RWPE2 (cell line): ENCODE measurements at regions not wholly inside any gene's neighbourhood (a gene's known extent, or its start where the extent isn't known, plus 50 kb on each side); places are given as distances from the start of the nearest gene placed in this dataset.
A peak's percentile ranks its signal among the peaks of the same experiment; 100 is the strongest.

ENCODE experiments used
- ATAC-seq: fragments of 200-7000 bp; cut with Tn5 transposase; 3 replicates; pipeline ENCODE4 v1.9.1; 2021; ENCODE audit warnings: low read depth
- DNase-seq: peaks from one replicate; pipeline ENCODE4 v3.0.0-alpha.2; 2020; ENCODE audit warnings: low spot score
- H3K27ac ChIP-seq: fragments of 450-650 bp; 2 replicates; pipeline ENCODE4 v1.5.1; 2017; ENCODE audit warnings: mild to moderate bottlenecking; ENCODE audit not compliant: poor library complexity, severe bottlenecking
- H3K27me3 ChIP-seq: fragments of 250-450 bp; sonication (Bioruptor Pico); 2 replicates; pipeline ENCODE4 v1.5.1; 2021; ENCODE audit warnings: mild to moderate bottlenecking, moderate library complexity; ENCODE audit not compliant: insufficient read depth, poor library complexity, severe bottlenecking
- H3K36me3 ChIP-seq: fragments of 250-450 bp; sonication (Bioruptor Pico); 2 replicates; pipeline ENCODE4 v1.5.1; 2020; ENCODE audit warnings: low read depth, mild to moderate bottlenecking, moderate library complexity
- H3K4me1 ChIP-seq: fragments of 250-450 bp; sonication (Bioruptor Pico); 2 replicates; pipeline ENCODE4 v1.5.1; 2021; ENCODE audit warnings: mild to moderate bottlenecking, moderate library complexity; ENCODE audit not compliant: insufficient read depth, poor library complexity, severe bottlenecking
- H3K4me3 ChIP-seq: fragments of 250-450 bp; sonication (Bioruptor Pico); 2 replicates; pipeline ENCODE4 v1.5.1; 2021; ENCODE audit warnings: mild to moderate bottlenecking, moderate library complexity; ENCODE audit not compliant: severe bottlenecking
- H3K9me3 ChIP-seq: fragments of 250-450 bp; sonication (Bioruptor Pico); 2 replicates; pipeline ENCODE4 v1.5.1; 2021; ENCODE audit warnings: mild to moderate bottlenecking, moderate library complexity; ENCODE audit not compliant: severe bottlenecking
- TF ChIP-seq, protein P1 (sequence below): fragments of 450-650 bp; IDR thresholded peaks from one replicate; pipeline ENCODE4 v1.5.1; 2017; ENCODE audit warnings: mild to moderate bottlenecking, moderate library complexity; ENCODE audit not compliant: poor library complexity, severe bottlenecking

DNA sequence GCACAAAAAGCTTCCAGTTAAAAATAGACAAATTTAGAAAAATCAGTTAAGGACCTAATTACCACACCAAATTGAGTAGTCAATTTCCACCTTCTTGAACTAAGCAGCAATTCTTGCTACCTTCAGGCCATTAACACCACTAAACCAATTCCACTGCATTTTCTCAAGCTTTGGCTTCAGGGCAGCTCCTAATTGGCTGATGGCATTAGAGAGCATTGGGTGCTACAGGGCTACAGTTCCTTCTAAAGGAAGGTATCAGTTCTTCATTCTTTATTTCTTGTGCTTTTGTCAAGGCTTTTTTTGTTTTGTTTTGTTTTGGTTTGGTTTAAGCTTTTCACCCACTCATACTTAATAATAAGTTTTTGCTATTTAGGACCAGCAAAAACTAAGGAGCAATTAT lies 90.2 kb upstream of the FAM241A start:
- TF ChIP-seq, protein P1, sequence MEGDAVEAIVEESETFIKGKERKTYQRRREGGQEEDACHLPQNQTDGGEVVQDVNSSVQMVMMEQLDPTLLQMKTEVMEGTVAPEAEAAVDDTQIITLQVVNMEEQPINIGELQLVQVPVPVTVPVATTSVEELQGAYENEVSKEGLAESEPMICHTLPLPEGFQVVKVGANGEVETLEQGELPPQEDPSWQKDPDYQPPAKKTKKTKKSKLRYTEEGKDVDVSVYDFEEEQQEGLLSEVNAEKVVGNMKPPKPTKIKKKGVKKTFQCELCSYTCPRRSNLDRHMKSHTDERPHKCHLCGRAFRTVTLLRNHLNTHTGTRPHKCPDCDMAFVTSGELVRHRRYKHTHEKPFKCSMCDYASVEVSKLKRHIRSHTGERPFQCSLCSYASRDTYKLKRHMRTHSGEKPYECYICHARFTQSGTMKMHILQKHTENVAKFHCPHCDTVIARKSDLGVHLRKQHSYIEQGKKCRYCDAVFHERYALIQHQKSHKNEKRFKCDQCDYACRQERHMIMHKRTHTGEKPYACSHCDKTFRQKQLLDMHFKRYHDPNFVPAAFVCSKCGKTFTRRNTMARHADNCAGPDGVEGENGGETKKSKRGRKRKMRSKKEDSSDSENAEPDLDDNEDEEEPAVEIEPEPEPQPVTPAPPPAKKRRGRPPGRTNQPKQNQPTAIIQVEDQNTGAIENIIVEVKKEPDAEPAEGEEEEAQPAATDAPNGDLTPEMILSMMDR: no peak
- ATAC-seq: no peak
- H3K4me1 ChIP-seq: peaks cover 7% of the 10 kb centered on the region
- H3K36me3 ChIP-seq: no peaks in the 10 kb centered on the region
- no peak overlapping the region for H3K27ac ChIP-seq
- H3K9me3 ChIP-seq: no peaks in the 10 kb centered on the region
- H3K4me3 ChIP-seq: no peak overlapping the region
- no peak for DNase-seq
- no peaks in the 10 kb centered on the region for H3K27me3 ChIP-seq

- TF ChIP-seq, protein P1: no peak
- Histone ChIP-seq H3K27me3 (no peaks in the 10 kb centered on the region), H3K27ac (no peak overlapping the region), H3K4me1 (peaks cover 7% of the 10 kb centered on the region), H3K9me3 (no peaks in the 10 kb centered on the region), H3K36me3 (no peaks in the 10 kb centered on the region), H3K4me3 (no peak overlapping the region)
- ATAC-seq: no peak
- no peak for DNase-seq
Observed at GRCh38 chr4:112057470-112057869, 87.8 kb upstream of the FAM241A start.

GRCh38 chr4:112058433-112058832 lies 86.8 kb upstream of the FAM241A start:
- H3K36me3 ChIP-seq: no peaks in the 10 kb centered on the region
- ATAC-seq (peak; percentile 74), DNase-seq (no peak)
- TF ChIP-seq, protein P1: no peak
- H3K27ac ChIP-seq: peak overlapping the region; percentile 17
- H3K27me3 ChIP-seq: no peaks in the 10 kb centered on the region
- H3K9me3 ChIP-seq: no peaks in the 10 kb centered on the region
- peaks cover 7% of the 10 kb centered on the region for H3K4me1 ChIP-seq
- no peak overlapping the region for H3K4me3 ChIP-seq

GRCh38 chr4:112060212-112060611 lies 85.0 kb upstream of the FAM241A start:
- H3K27me3 ChIP-seq: no peaks in the 10 kb centered on the region
- no peaks in the 10 kb centered on the region for H3K36me3 ChIP-seq
- ATAC-seq (peak; percentile 49; the same call in 1 of the 3 replicates), DNase-seq (no peak)
- TF ChIP-seq, protein P1: peak; percentile 77
- H3K4me1 ChIP-seq: peaks cover 7% of the 10 kb centered on the region
- no peaks in the 10 kb centered on the region for H3K9me3 ChIP-seq
- H3K27ac ChIP-seq: no peak overlapping the region
- H3K4me3 ChIP-seq: no peak overlapping the region

DNA sequence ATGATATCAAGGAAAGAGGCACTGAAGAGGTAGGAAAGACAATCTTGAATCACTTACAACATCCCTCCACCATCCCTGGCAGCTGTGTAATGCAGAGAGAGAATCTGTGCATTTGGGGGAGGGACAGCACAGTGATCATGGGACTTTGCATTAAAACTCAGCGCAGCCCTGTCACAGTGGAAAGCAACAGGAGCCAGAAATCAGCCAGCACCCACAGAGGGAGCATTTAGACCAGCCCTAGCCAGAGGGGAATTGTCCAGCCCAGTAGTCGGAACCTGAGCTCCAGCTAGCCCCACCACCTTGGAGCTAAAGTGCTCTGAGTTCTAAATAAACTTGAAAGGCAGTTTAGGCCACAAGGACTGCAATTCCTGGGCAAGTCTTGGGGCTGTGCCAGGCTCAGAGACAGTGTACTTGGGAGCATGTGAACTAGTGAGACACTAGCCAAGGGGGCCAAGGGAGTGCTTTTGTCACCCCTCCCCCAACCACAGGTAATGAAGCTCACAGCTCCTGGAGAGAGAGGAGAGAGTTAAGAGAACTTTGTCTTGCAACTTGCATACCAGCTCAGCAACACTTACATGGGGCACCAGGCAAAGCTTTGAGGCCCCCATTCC lies 83.9 kb upstream of the FAM241A start:
- no peaks in the 10 kb centered on the region for H3K36me3 ChIP-seq
- ATAC-seq (no peak), DNase-seq (no peak)
- H3K4me3 ChIP-seq: no peak overlapping the region
- H3K27me3 ChIP-seq: no peaks in the 10 kb centered on the region
- H3K9me3 ChIP-seq: no peaks in the 10 kb centered on the region
- TF ChIP-seq, protein P1: no peak
- no peak overlapping the region for H3K27ac ChIP-seq
- H3K4me1 ChIP-seq: peaks cover 7% of the 10 kb centered on the region
